Heart left ventricle (tissue), 16 donors: ENCODE measurements at regions not wholly inside any gene's neighbourhood (a gene's known extent, or its start where the extent isn't known, plus 50 kb on each side); places are given as distances from the start of the nearest gene placed in this dataset.

Experiments used
- ATAC-seq, 4 donors: fragments of 200-7000 bp; cut with Tn5 transposase; one replicate each; pipeline ENCODE4 v1.9.1; 2020 to 2022; ENCODE audit warnings: moderate library complexity in 4 of 4, mild to moderate bottlenecking in 3 of 4, moderate number of reproducible peaks in 1 of 4
- DNase-seq, 5 donors: peaks; one replicate each; pipeline ENCODE4 v3.0.0-alpha.2; 2020
- H3K27ac ChIP-seq, 12 donors: fragments of 200-600 bp; sonication (generic) in 4 of 12; one replicate each; pipeline versions ENCODE4 v1.5.0 to v1.8.0; 2016 to 2022; ENCODE audit warnings: mild to moderate bottlenecking in 2 of 12
- H3K27me3 ChIP-seq, 9 donors: fragments of 200-600 bp; sonication (generic) in 2 of 9; one replicate each; pipeline versions ENCODE4 v1.5.1 to v1.8.0; 2016 to 2022; ENCODE audit warnings: mild to moderate bottlenecking in 3 of 9
- H3K36me3 ChIP-seq, 9 donors: fragments of 200-600 bp; sonication (generic) in 2 of 9; one replicate each; pipeline versions ENCODE4 v1.5.0 to v1.8.0; 2018 to 2022; ENCODE audit warnings: mild to moderate bottlenecking in 2 of 9
- H3K4me1 ChIP-seq, 12 donors: fragments of 200-600 bp; sonication (generic) in 4 of 12; one replicate each; pipeline versions ENCODE4 v1.5.0 to v1.8.0; 2016 to 2022; ENCODE audit warnings: mild to moderate bottlenecking in 3 of 12
- H3K4me3 ChIP-seq, 12 donors: fragments of 200-600 bp; sonication (generic) in 4 of 12; one replicate each; pipeline versions ENCODE4 v1.5.0 to v1.8.0; 2017 to 2022; ENCODE audit warnings: mild to moderate bottlenecking in 9 of 12, moderate library complexity in 4 of 12
- H3K9me3 ChIP-seq, 12 donors: fragments of 200-600 bp; sonication (generic) in 4 of 12; one replicate each; pipeline versions ENCODE4 v1.5.0 to v1.8.0; 2016 to 2022; ENCODE audit warnings: mild to moderate bottlenecking in 1 of 12
- CTCF ChIP-seq, 12 donors: fragments of 200-600 bp; sonication (generic) in 4 of 12; IDR thresholded peaks; one replicate each; pipeline versions ENCODE4 v1.5.0 to v1.8.0; 2018 to 2022; ENCODE audit warnings: antibody characterized with exemption in 12 of 12, mild to moderate bottlenecking in 5 of 12
- POLR2A ChIP-seq, 2 donors: fragments of 450-650 bp; IDR thresholded peaks; one replicate each; pipeline ENCODE4 v1.6.1; 2017; ENCODE audit warnings: antibody characterized with exemption in 2 of 2, mild to moderate bottlenecking in 2 of 2, moderate library complexity in 2 of 2
- WGBS, 4 donors: extraction: QIAGEN DNeasy Blood & Tissue Kit in 2 of 4; methylation state at CpG; one replicate each; pipeline versions ENCODE4 v1.1.5 to v1.1.7; 2013 to 2018; 5-methylcytosine and 5-hydroxymethylcytosine counted together
- intact Hi-C, 10 donors: fragments of 100-400 bp; cut with DNase I; formaldehyde crosslinking; loops; one replicate each; pipeline versions ENCODE4 v1.11.1 to v1.14.2; 2022
- donor health status: ischemic (EF 13 %, LVEDD 7.1; RV severe dilation, severe dysfunction).
- donor health status: healthy with polysubstance abuse.
- donor health status: DM: no; HTN: yes; CAD: no.
- donor health status: DM: no; HTN: no; CAD: no.
- donor health status: ischemic (EF 25% LVEDD 6.9; RV normal size, moderate dysfunction).
- donor health status: ischemic (EF 25% LVEDD 5.7; RV mildly dilated, moderate dysfunction).
- donor health status: healthy.
- donor health status: DM: yes; HTN: yes; CAD: no.
- donor health status: ischemic (EF 35%, LVEDD 5.7; RV mildly dilated, moderate dysfunction).
- donor health status: nonischemic (EF 11% LVEDD 7.7; RV severe dilation, severe dysfunction).
- donor health status: DM: yes; HTN: yes; CAD: no.
- donor health status: PGD.
- donor health status: ischemic (EF 29% LVEDD 5.4; RV normal size, mild dysfunction).
- donor health status: nonischemic (EF 23%, LVEDD 6.1; RV moderate dilation, normal function).

GRCh38 chr1:207214453-207214852 lies 107.0 kb upstream of the CD55 start:
- Histone ChIP-seq H3K36me3 (no peaks in the 10 kb centered on the region), H3K4me1 (peaks cover 0 to 19% (median 5%) of the 10 kb centered on the region in 12 donors), H3K9me3 (peaks cover 0 to 19% (median 10%) of the 10 kb centered on the region in 12 donors), H3K4me3 (no peak overlapping the region), H3K27ac (no peak overlapping the region), H3K27me3 (no peaks in the 10 kb centered on the region)
- no peak for TF ChIP-seq CTCF (IDR thresholded peaks at IDR 0.05)
- no peak for TF ChIP-seq POLR2A (IDR thresholded peaks at IDR 0.05)
- no peak for ATAC-seq
- no peak for DNase-seq
- intact Hi-C loops = no loop called here
- WGBS, 4 donors = 83 to 96% (median 93%) methylated on average over 1 of the region's 1 CpG

DNA sequence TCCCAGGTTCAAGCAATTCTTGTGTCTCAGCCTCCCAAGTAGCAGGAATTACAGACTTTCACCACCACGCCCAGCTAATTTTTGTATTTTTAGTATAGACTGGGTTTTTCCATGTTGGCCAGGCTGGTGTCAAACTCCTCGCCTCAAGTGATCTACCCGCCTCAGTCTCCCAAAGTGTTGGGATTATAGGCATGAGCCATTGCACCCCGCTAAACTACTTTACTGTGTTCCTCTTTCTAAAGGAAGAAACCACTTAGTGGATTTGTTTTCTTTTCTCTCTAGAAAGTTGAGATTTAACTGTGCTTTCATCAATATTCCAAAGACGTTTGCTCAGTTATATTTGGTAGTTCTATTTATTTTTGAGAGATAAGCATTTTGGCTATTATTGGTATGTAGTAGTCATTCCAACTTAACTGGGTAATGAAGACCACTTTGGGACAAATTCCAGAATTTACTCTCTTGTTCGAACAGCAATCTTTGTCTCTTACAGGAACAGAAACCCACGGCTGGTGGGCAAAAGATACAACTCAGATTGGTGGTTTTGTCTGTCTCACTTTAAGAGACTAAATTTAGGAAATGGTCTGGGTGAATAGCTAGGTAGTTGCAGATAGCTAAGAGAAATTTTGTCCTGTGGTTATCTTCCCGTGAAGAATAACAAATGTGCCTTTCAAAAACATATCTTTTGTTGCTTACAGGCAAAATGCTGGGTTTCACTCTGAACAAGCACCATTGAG lies 103.5 kb upstream of the CD55 start:
- no peaks in the 10 kb centered on the region for H3K36me3 ChIP-seq
- peaks cover 0 to 19% (median 5%) of the 10 kb centered on the region in 12 donors for H3K4me1 ChIP-seq
- no peaks in the 10 kb centered on the region for H3K27me3 ChIP-seq
- peak overlapping the region in 1 of 12 donors; percentile 1 for H3K4me3 ChIP-seq
- no peak for TF ChIP-seq CTCF (IDR thresholded peaks at IDR 0.05)
- no peak for TF ChIP-seq POLR2A (IDR thresholded peaks at IDR 0.05)
- intact Hi-C loops = no loop called here
- H3K27ac ChIP-seq = no peak overlapping the region
- ATAC-seq = no peak
- 69 to 72% (median 71%) methylated on average over 8 of the region's 8 CpGs for WGBS, 4 donors
- no peak for DNase-seq
- peaks cover 0 to 13% (median 10%) of the 10 kb centered on the region in 12 donors for H3K9me3 ChIP-seq

GRCh38 chr1:207218512-207219362 lies 102.7 kb upstream of the CD55 start:
- Histone ChIP-seq H3K4me3 (peak overlapping the region in 1 of 12 donors; percentile 1), H3K27ac (no peak overlapping the region), H3K36me3 (no peaks in the 10 kb centered on the region), H3K27me3 (no peaks in the 10 kb centered on the region), H3K4me1 (peaks cover 0 to 19% (median 5%) of the 10 kb centered on the region in 12 donors), H3K9me3 (peaks cover 0 to 13% (median 10%) of the 10 kb centered on the region in 12 donors)
- ATAC-seq = no peak
- WGBS, 4 donors = 61 to 65% (median 65%) methylated on average over 6 of the region's 6 CpGs
- TF ChIP-seq CTCF (IDR thresholded peaks at IDR 0.05) (no peak), POLR2A (IDR thresholded peaks at IDR 0.05) (no peak)
- intact Hi-C loops = no loop called here
- DNase-seq = no peak
